ENCODE measurements at regions not wholly inside any gene's neighbourhood (a gene's known extent, or its start where the extent isn't known, plus 50 kb on each side); places are given as distances from the start of the nearest gene placed in this dataset.

- DNase-seq: no peak
These were observed 431.2 kb downstream of the CDH26 start for GRCh38 chr20:60389441-60389840.

- no peak for DNase-seq
These were observed 431.7 kb downstream of the CDH26 start for GRCh38 chr20:60389882-60390281.

GRCh38 chr20:60395991-60396390 is 437.8 kb downstream of the CDH26 start:
- no peak for DNase-seq

- DNase-seq: no peak
These were observed 442.3 kb downstream of the CDH26 start for GRCh38 chr20:60400567-60400966.

- no peak for DNase-seq
These were observed 444.2 kb downstream of the CDH26 start for GRCh38 chr20:60402189-60403058.

GRCh38 chr20:60403105-60403741 is 445.0 kb downstream of the CDH26 start:
- DNase-seq: no peak

GRCh38 chr20:60407011-60407771 is 449.0 kb downstream of the CDH26 start:
- no peak for DNase-seq

GRCh38 chr20:60407938-60408337 is 449.7 kb downstream of the CDH26 start:
- no peak for DNase-seq

- no peak for DNase-seq
These were observed 450.2 kb downstream of the CDH26 start for GRCh38 chr20:60408435-60408834.

- DNase-seq: no peak
These were observed 452.5 kb downstream of the CDH26 start for GRCh38 chr20:60410618-60411264.

- no peak for DNase-seq
These were observed 453.6 kb downstream of the CDH26 start for GRCh38 chr20:60411813-60412212.

- DNase-seq: no peak
These were observed 462.5 kb downstream of the CDH26 start for GRCh38 chr20:60420676-60421229.

GRCh38 chr20:60422848-60423247 is 464.6 kb downstream of the CDH26 start:
- DNase-seq: no peak

- DNase-seq: no peak
These were observed 466.2 kb downstream of the CDH26 start for GRCh38 chr20:60424267-60424902.

- no peak for DNase-seq
These were observed 469.3 kb downstream of the CDH26 start for GRCh38 chr20:60427516-60427915.

GRCh38 chr20:60428651-60429050 is 470.4 kb downstream of the CDH26 start:
- no peak for DNase-seq

GRCh38 chr20:60430516-60431001 is 472.3 kb downstream of the CDH26 start:
- no peak for DNase-seq

- no peak for DNase-seq
These were observed 473.1 kb downstream of the CDH26 start for GRCh38 chr20:60431349-60431748.

- no peak for DNase-seq
These were observed 479.2 kb downstream of the CDH26 start for GRCh38 chr20:60437418-60437817.

GRCh38 chr20:60446267-60447111 is 488.3 kb downstream of the CDH26 start:
- DNase-seq: no peak

- DNase-seq: no peak
These were observed 489.5 kb downstream of the CDH26 start for GRCh38 chr20:60447703-60448102.
